SK-N-MC (cell line): ENCODE measurements at regions not wholly inside any gene's neighbourhood (a gene's known extent, or its start where the extent isn't known, plus 50 kb on each side); places are given as distances from the start of the nearest gene placed in this dataset.

Source experiments
- EZH2 ChIP-seq: fragments of 200-600 bp; sonication (generic); IDR thresholded peaks from one replicate; pipeline ENCODE4 v1.6.1; 2017; ENCODE audit warnings: antibody characterized with exemption
- POLR2AphosphoS5 ChIP-seq: IDR thresholded peaks from 2 replicates; pipeline ENCODE4 v1.6.1; 2012; ENCODE audit warnings: mild to moderate bottlenecking, low read depth, low read length, borderline replicate concordance

DNA sequence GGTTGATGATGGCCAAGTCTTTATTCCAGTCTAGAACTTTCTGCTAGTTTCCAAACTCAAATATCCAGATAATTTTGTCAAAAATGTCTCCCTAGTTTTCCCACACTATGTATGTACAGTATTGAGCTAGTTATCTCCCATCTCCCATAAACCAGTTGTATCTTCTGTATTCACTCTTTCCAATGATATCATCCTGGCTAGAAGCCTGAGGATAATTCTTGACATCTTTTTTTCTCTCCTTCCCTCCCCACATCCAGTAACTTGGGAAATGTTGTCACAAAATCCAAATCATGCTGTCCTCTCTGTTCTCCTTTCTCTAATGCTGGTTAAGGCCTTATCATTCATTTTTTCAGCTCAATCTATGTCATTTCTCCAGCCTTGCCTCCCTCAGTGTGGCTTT lies 553.8 kb upstream of the FANCL start:
- TF ChIP-seq POLR2AphosphoS5 (no peak), EZH2 (no peak)
